H9 (cell line): ENCODE measurements at regions not wholly inside any gene's neighbourhood (a gene's known extent, or its start where the extent isn't known, plus 50 kb on each side); places are given as distances from the start of the nearest gene placed in this dataset.

Experiments
- DNase-seq: peaks from one replicate; pipeline ENCODE4 v3.0.0-alpha.2; 2017
- H2AFZ ChIP-seq: one replicate; pipeline ENCODE4 v1.6.1; 2013; ENCODE audit warnings: mild to moderate bottlenecking, low read length, control low read depth, moderate library complexity
- H2AK5ac ChIP-seq: 2 replicates; pipeline ENCODE4 v1.6.1; 2013; ENCODE audit warnings: low read length, control low read depth, mixed read lengths; ENCODE audit not compliant: insufficient read length
- H2BK120ac ChIP-seq: one replicate; pipeline ENCODE4 v1.6.1; 2013; ENCODE audit warnings: low read depth, mild to moderate bottlenecking, low read length, control low read depth, inconsistent platforms; ENCODE audit not compliant: poor library complexity, severe bottlenecking
- H2BK12ac ChIP-seq: 2 replicates; pipeline ENCODE4 v1.6.1; 2013; ENCODE audit warnings: low read length, control low read depth, mixed read lengths, low read depth; ENCODE audit not compliant: insufficient read length
- H2BK15ac ChIP-seq: 2 replicates; pipeline ENCODE4 v1.6.1; 2013; ENCODE audit warnings: low read depth, low read length, control low read depth
- H2BK20ac ChIP-seq: one replicate; pipeline ENCODE4 v1.6.1; 2013; ENCODE audit warnings: low read depth, mild to moderate bottlenecking, low read length, control low read depth, inconsistent platforms; ENCODE audit not compliant: poor library complexity, severe bottlenecking
- H2BK5ac ChIP-seq: 2 replicates; pipeline ENCODE4 v1.6.1; 2013; ENCODE audit warnings: low read length, control low read depth, mixed read lengths; ENCODE audit not compliant: insufficient read length
- H3K14ac ChIP-seq: 2 replicates; pipeline ENCODE4 v1.6.1; 2013; ENCODE audit warnings: low read length, control low read depth; ENCODE audit not compliant: insufficient read depth
- H3K18ac ChIP-seq: 2 replicates; pipeline ENCODE4 v1.6.1; 2013; ENCODE audit warnings: low read depth, mild to moderate bottlenecking, mixed read lengths, low read length, control low read depth; ENCODE audit not compliant: insufficient read length
- H3K23ac ChIP-seq: 2 replicates; pipeline ENCODE4 v1.6.1; 2013; ENCODE audit warnings: low read length, control low read depth, mixed read lengths, low read depth; ENCODE audit not compliant: insufficient read length
- H3K23me2 ChIP-seq: 2 replicates; pipeline ENCODE4 v1.6.1; 2013; ENCODE audit warnings: low read depth, mild to moderate bottlenecking, mixed read lengths, low read length, control low read depth; ENCODE audit not compliant: insufficient read length, poor library complexity, severe bottlenecking
- H3K27ac ChIP-seq: 2 replicates; pipeline ENCODE4 v1.5.1; 2013; ENCODE audit warnings: low read length, control low read depth, mixed read lengths, low read depth; ENCODE audit not compliant: insufficient read length
- H3K27me3 ChIP-seq: 2 replicates; pipeline ENCODE4 v1.6.1; 2013; ENCODE audit warnings: low read length, control low read depth, inconsistent platforms; ENCODE audit not compliant: insufficient read depth
- H3K4ac ChIP-seq: 2 replicates; pipeline ENCODE4 v1.6.1; 2013; ENCODE audit warnings: low read depth, mild to moderate bottlenecking, control low read depth, inconsistent platforms, low read length, moderate library complexity
- H3K4me1 ChIP-seq: 2 replicates; pipeline ENCODE4 v1.6.1; 2013; ENCODE audit warnings: low read length, control low read depth, inconsistent platforms; ENCODE audit not compliant: insufficient read depth
- H3K4me2 ChIP-seq: 2 replicates; pipeline ENCODE4 v1.6.1; 2013; ENCODE audit warnings: low read length, control low read depth, mixed read lengths; ENCODE audit not compliant: insufficient read length, insufficient read depth
- H3K56ac ChIP-seq: 2 replicates; pipeline ENCODE4 v1.6.1; 2013; ENCODE audit warnings: low read depth, mild to moderate bottlenecking, mixed read lengths, low read length, control low read depth; ENCODE audit not compliant: insufficient read length
- H3K79me1 ChIP-seq: 2 replicates; pipeline ENCODE4 v1.6.1; 2013; ENCODE audit warnings: low read depth, mild to moderate bottlenecking, moderate library complexity, low read length, control low read depth, inconsistent platforms; ENCODE audit not compliant: insufficient read depth, poor library complexity, severe bottlenecking
- H3K79me2 ChIP-seq: 2 replicates; pipeline ENCODE4 v1.6.1; 2013; ENCODE audit warnings: low read length, control low read depth, inconsistent platforms; ENCODE audit not compliant: insufficient read depth
- H3K9ac ChIP-seq: 2 replicates; pipeline ENCODE4 v1.6.1; 2013; ENCODE audit warnings: low read length, control low read depth, mixed read lengths; ENCODE audit not compliant: insufficient read length; ENCODE audit errors: extremely low read depth
- H3K9me3 ChIP-seq: one replicate; pipeline ENCODE4 v1.6.1; 2013; ENCODE audit warnings: low read depth, low read length, inconsistent platforms; ENCODE audit not compliant: control insufficient read depth
- H3T11ph ChIP-seq: one replicate; pipeline ENCODE4 v1.6.1; 2013; ENCODE audit warnings: mild to moderate bottlenecking, low read length, control low read depth, inconsistent platforms
- H4K20me1 ChIP-seq: one replicate; pipeline ENCODE4 v1.6.1; 2013; ENCODE audit not compliant: control insufficient read depth, insufficient read length, insufficient read depth
- H4K5ac ChIP-seq: 2 replicates; pipeline ENCODE4 v1.6.1; 2013; ENCODE audit warnings: low read depth, mild to moderate bottlenecking, mixed read lengths, low read length, control low read depth; ENCODE audit not compliant: insufficient read length
- H4K8ac ChIP-seq: replicated peaks from 2 replicates; pipeline ENCODE4 v1.6.1; 2013; ENCODE audit warnings: low read length, control low read depth, mixed read lengths, low read depth; ENCODE audit not compliant: insufficient read length
- H4K91ac ChIP-seq: 2 replicates; pipeline ENCODE4 v1.6.1; 2013; ENCODE audit warnings: low read depth, mild to moderate bottlenecking, moderate library complexity, mixed read lengths, low read length, control low read depth; ENCODE audit not compliant: insufficient read length
- H3K27ac Mint-ChIP-seq, 3 experiments: 2 replicates in 2 of 3; 3 replicates in 1 of 3; pipeline ENCODE4 v1.8.0; 2020 to 2021; ENCODE audit warnings: mixed read lengths in 3 of 3, mild to moderate bottlenecking in 1 of 3, moderate library complexity in 1 of 3
- H3K27me3 Mint-ChIP-seq: 2 replicates; pipeline ENCODE4 v1.8.0; 2021; ENCODE audit warnings: low read depth, mild to moderate bottlenecking, moderate library complexity, mixed read lengths
- H3K36me3 Mint-ChIP-seq, 3 experiments: 2 replicates in 2 of 3; 3 replicates in 1 of 3; pipeline ENCODE4 v1.8.0; 2020 to 2021; ENCODE audit warnings: low read depth in 3 of 3, mixed read lengths in 3 of 3; ENCODE audit not compliant: insufficient read depth in 1 of 3
- H3K4me1 Mint-ChIP-seq, 2 experiments: 2 replicates each; pipeline ENCODE4 v1.8.0; 2020; ENCODE audit warnings: mixed read lengths in 2 of 2
- H3K4me3 Mint-ChIP-seq, 2 experiments: 2 replicates in 1 of 2; 3 replicates in 1 of 2; pipeline ENCODE4 v1.8.0; 2020 to 2021; ENCODE audit warnings: mild to moderate bottlenecking in 2 of 2, mixed read lengths in 2 of 2, moderate library complexity in 1 of 2
- H3K9me3 Mint-ChIP-seq, 2 experiments: 2 replicates in 1 of 2; 3 replicates in 1 of 2; pipeline ENCODE4 v1.8.0; 2020; ENCODE audit warnings: mild to moderate bottlenecking in 2 of 2, mixed read lengths in 2 of 2, moderate library complexity in 1 of 2
- WGBS: extraction: QIAGEN DNeasy Blood & Tissue Kit; methylation state at CpG from one replicate; pipeline ENCODE4 v1.1.7; 2013; ENCODE audit warnings: missing lambda C conversion rate, low lambda C conversion rate, mixed read lengths; ENCODE audit not compliant: insufficient read length; ENCODE audit errors: extremely low coverage; 5-methylcytosine and 5-hydroxymethylcytosine counted together
- TF ChIP-seq, protein P1 (sequence below): fragments of 200-600 bp; sonication (generic); conservative IDR thresholded peaks from 3 replicates; pipeline ENCODE4 v1.8.0; 2021; ENCODE audit warnings: antibody characterized with exemption, mild to moderate bottlenecking

DNA sequence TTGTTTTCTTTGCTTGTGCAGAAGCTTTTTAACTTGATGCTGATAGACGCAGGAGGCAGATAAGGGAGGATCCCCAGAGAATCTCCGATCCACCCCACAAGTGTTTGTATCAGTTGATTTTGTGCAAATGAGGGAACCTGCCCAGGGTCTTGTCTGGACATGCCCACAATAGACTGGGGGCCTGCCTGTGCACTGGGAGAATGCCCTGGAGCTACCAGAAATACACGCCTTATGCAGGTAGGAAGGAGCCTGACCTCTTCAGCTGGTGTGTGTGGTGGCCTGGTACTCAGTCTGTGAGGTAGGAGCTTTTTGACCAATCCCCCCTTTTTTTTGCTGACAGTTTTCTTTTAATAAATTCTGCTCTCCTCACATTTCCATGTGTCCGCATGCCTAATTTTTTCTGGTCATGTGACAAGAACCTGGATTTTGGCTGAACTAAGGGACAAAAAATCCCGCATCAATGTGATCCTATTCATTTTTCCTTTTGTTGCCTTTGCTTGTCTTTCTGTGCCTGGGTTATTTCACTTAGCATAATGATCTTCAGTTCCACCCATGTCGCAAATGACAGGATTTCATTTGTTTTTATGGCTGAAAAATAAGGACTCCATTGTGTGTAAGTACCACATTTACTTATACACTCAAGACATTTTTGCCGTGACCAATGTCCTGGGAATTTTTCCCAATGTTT is 430.6 kb upstream of the NRG3 start:
- TF ChIP-seq, protein P1, sequence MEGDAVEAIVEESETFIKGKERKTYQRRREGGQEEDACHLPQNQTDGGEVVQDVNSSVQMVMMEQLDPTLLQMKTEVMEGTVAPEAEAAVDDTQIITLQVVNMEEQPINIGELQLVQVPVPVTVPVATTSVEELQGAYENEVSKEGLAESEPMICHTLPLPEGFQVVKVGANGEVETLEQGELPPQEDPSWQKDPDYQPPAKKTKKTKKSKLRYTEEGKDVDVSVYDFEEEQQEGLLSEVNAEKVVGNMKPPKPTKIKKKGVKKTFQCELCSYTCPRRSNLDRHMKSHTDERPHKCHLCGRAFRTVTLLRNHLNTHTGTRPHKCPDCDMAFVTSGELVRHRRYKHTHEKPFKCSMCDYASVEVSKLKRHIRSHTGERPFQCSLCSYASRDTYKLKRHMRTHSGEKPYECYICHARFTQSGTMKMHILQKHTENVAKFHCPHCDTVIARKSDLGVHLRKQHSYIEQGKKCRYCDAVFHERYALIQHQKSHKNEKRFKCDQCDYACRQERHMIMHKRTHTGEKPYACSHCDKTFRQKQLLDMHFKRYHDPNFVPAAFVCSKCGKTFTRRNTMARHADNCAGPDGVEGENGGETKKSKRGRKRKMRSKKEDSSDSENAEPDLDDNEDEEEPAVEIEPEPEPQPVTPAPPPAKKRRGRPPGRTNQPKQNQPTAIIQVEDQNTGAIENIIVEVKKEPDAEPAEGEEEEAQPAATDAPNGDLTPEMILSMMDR = no peak
- WGBS = no CpG with 5 or more reads among the region's 7 CpGs
- Histone ChIP-seq H2BK20ac (no peak overlapping the region), H3K18ac (no peak overlapping the region), H2AFZ (no peak overlapping the region), H3K14ac (peak overlapping the region; percentile 12; the same call in 1 of the 2 replicates), H3K23me2 (no peaks in the 10 kb centered on the region), H3K27ac (no peak overlapping the region), H4K5ac (no peak overlapping the region), H3K79me2 (no peaks in the 10 kb centered on the region), H3K9me3 (no peaks in the 10 kb centered on the region), H2BK5ac (no peak overlapping the region), H4K8ac (no peak overlapping the region), H3K9ac (no peak overlapping the region), H4K20me1 (no peaks in the 10 kb centered on the region), H3K27me3 (no peaks in the 10 kb centered on the region), H2BK120ac (no peak overlapping the region), H2BK12ac (no peak overlapping the region), H3K56ac (no peak overlapping the region), H2BK15ac (no peak overlapping the region), H2AK5ac (no peak overlapping the region), H3K4ac (no peak overlapping the region), H3T11ph (no peak overlapping the region), H4K91ac (no peak overlapping the region), H3K4me1 (no peaks in the 10 kb centered on the region), H3K23ac (no peak overlapping the region), H3K4me2 (no peak overlapping the region), H3K79me1 (no peaks in the 10 kb centered on the region)
- peaks cover 0 to 5% of the 10 kb centered on the region in 2 experiments; a peak in 2 of 4 replicates for H3K4me1 Mint-ChIP-seq
- peaks cover 3 to 4% of the 10 kb centered on the region in 2 experiments; a peak in 2 of 5 replicates for H3K9me3 Mint-ChIP-seq
- no peak overlapping the region for H3K4me3 Mint-ChIP-seq
- peak overlapping the region in 1 of 3 experiments; percentile 91; a peak in 2 of 7 replicates for H3K27ac Mint-ChIP-seq
- no peak for DNase-seq
- no peaks in the 10 kb centered on the region for H3K27me3 Mint-ChIP-seq
- no peaks in the 10 kb centered on the region for H3K36me3 Mint-ChIP-seq
